ENCODE measurements at regions not wholly inside any gene's neighbourhood (a gene's known extent, or its start where the extent isn't known, plus 50 kb on each side); places are given as distances from the start of the nearest gene placed in this dataset.

- DNase-seq: no peak
Measured at GRCh38 chr14:61847861-61848260, 85.6 kb downstream of the SNAPC1 start.

- no peak for DNase-seq
Measured at GRCh38 chr14:61854898-61855297, 92.7 kb downstream of the SNAPC1 start.

GRCh38 chr14:61860294-61860918, 98.2 kb downstream of the SNAPC1 start:
- peak in 1 of 58 donors; percentile 24 for DNase-seq

- no peak for DNase-seq
Measured at GRCh38 chr14:61861320-61861865, 99.2 kb downstream of the SNAPC1 start.

GRCh38 chr14:61864329-61864898, 102.2 kb downstream of the SNAPC1 start:
- DNase-seq: no peak

- DNase-seq: no peak
Measured at GRCh38 chr14:61866932-61867920, 105.0 kb downstream of the SNAPC1 start.

GRCh38 chr14:61868846-61869245, 106.6 kb downstream of the SNAPC1 start:
- no peak for DNase-seq

- no peak for DNase-seq
Measured at GRCh38 chr14:61870163-61870562, 107.9 kb downstream of the SNAPC1 start.

GRCh38 chr14:61872452-61872851, 110.2 kb downstream of the SNAPC1 start:
- DNase-seq: no peak

GRCh38 chr14:61875483-61875882, 113.3 kb downstream of the SNAPC1 start:
- DNase-seq: peak in 5 of 58 donors; percentile 8 to 43 (median 19)

GRCh38 chr14:61876362-61877034, 114.3 kb downstream of the SNAPC1 start:
- DNase-seq: peak in 8 of 58 donors; percentile 15 to 70 (median 42)

GRCh38 chr14:61877035-61877390, 114.8 kb downstream of the SNAPC1 start:
- no peak for DNase-seq

GRCh38 chr14:61877768-61878167, 115.5 kb downstream of the SNAPC1 start:
- no peak for DNase-seq

- DNase-seq: no peak
Measured at GRCh38 chr14:61878931-61879330, 116.7 kb downstream of the SNAPC1 start.

GRCh38 chr14:61881046-61881445, 118.8 kb downstream of the SNAPC1 start:
- DNase-seq: no peak

GRCh38 chr14:61884711-61885110, 122.5 kb downstream of the SNAPC1 start:
- no peak for DNase-seq

- DNase-seq: no peak
Measured at GRCh38 chr14:61885203-61885961, 123.2 kb downstream of the SNAPC1 start.

GRCh38 chr14:61887628-61888027, 125.4 kb downstream of the SNAPC1 start:
- DNase-seq: no peak

- DNase-seq: no peak
Measured at GRCh38 chr14:61889914-61890351, 127.7 kb downstream of the SNAPC1 start.

GRCh38 chr14:61891170-61891569, 128.9 kb downstream of the SNAPC1 start:
- DNase-seq: no peak
